Endodermal cell (in vitro differentiated cells): ENCODE measurements at regions not wholly inside any gene's neighbourhood (a gene's known extent, or its start where the extent isn't known, plus 50 kb on each side); places are given as distances from the start of the nearest gene placed in this dataset.

ENCODE experiments used
- DNase-seq: peaks from one replicate; pipeline ENCODE4 v3.0.0-alpha.2; 2017
- H3K27ac ChIP-seq: 2 replicates; pipeline ENCODE4 v1.5.1; 2013; ENCODE audit warnings: mild to moderate bottlenecking, low read depth, low read length, moderate library complexity
- H3K27me3 ChIP-seq: 2 replicates; pipeline ENCODE4 v1.6.1; 2013; ENCODE audit warnings: mild to moderate bottlenecking, low read length, moderate library complexity; ENCODE audit not compliant: insufficient read depth, control insufficient read depth, poor library complexity, severe bottlenecking
- H3K36me3 ChIP-seq: 2 replicates; pipeline ENCODE4 v1.7.0; 2013; ENCODE audit warnings: mild to moderate bottlenecking, low read length, moderate library complexity; ENCODE audit not compliant: control insufficient read depth, insufficient read depth
- H3K4me1 ChIP-seq: one replicate; pipeline ENCODE4 v1.7.0; 2013; ENCODE audit warnings: low read length; ENCODE audit not compliant: control insufficient read depth, insufficient read depth
- H3K4me3 ChIP-seq: 2 replicates; pipeline ENCODE4 v1.5.1; 2013; ENCODE audit warnings: mild to moderate bottlenecking, low read length, moderate library complexity
- H3K9ac ChIP-seq: 2 replicates; pipeline ENCODE4 v1.6.1; 2013; ENCODE audit warnings: mild to moderate bottlenecking, low read length, moderate library complexity; ENCODE audit not compliant: poor library complexity, severe bottlenecking; ENCODE audit errors: extremely low read depth
- H3K9me3 ChIP-seq: 2 replicates; pipeline ENCODE4 v1.6.1; 2013; ENCODE audit warnings: mild to moderate bottlenecking, low read length, moderate library complexity; ENCODE audit not compliant: control insufficient read depth
- H3K27ac Mint-ChIP-seq: 2 replicates; pipeline ENCODE4 v1.8.0; 2020; ENCODE audit warnings: mixed read lengths
- H3K27me3 Mint-ChIP-seq: 2 replicates; pipeline ENCODE4 v1.8.0; 2021; ENCODE audit warnings: mild to moderate bottlenecking, mixed read lengths; ENCODE audit not compliant: insufficient read depth
- H3K36me3 Mint-ChIP-seq: 2 replicates; pipeline ENCODE4 v1.8.0; 2020; ENCODE audit warnings: low read depth, mixed read lengths
- H3K4me1 Mint-ChIP-seq: 2 replicates; pipeline ENCODE4 v1.8.0; 2020; ENCODE audit warnings: mixed read lengths
- H3K4me3 Mint-ChIP-seq: 2 replicates; pipeline ENCODE4 v1.8.0; 2020; ENCODE audit warnings: mild to moderate bottlenecking, moderate library complexity, mixed read lengths
- H3K9me3 Mint-ChIP-seq: 2 replicates; pipeline ENCODE4 v1.8.0; 2020; ENCODE audit warnings: mild to moderate bottlenecking, mixed read lengths
- WGBS, 2 experiments: methylation state at CpG; one replicate each; pipeline versions ENCODE4 v1.1.5 to v1.1.7; 2013; ENCODE audit warnings: missing lambda C conversion rate in 2 of 2, mixed read lengths in 1 of 2; ENCODE audit not compliant: insufficient coverage in 1 of 2, insufficient read length in 1 of 2; 5-methylcytosine and 5-hydroxymethylcytosine counted together
- TF ChIP-seq, protein P1 (sequence below): fragments of 200-600 bp; sonication (generic); conservative IDR thresholded peaks from 2 replicates; pipeline ENCODE4 v1.5.0; 2021; ENCODE audit warnings: antibody characterized with exemption, mild to moderate bottlenecking

- no peak overlapping the region for H3K27ac ChIP-seq
- Mint-ChIP-seq H3K27ac (no peak overlapping the region), H3K4me1 (peaks cover 2% of the 10 kb centered on the region), H3K9me3 (no peaks in the 10 kb centered on the region), H3K36me3 (no peaks in the 10 kb centered on the region), H3K4me3 (no peak overlapping the region), H3K27me3 (no peaks in the 10 kb centered on the region)
- peak; percentile 41 for DNase-seq
- no peaks in the 10 kb centered on the region for H3K9me3 ChIP-seq
- TF ChIP-seq, protein P1, sequence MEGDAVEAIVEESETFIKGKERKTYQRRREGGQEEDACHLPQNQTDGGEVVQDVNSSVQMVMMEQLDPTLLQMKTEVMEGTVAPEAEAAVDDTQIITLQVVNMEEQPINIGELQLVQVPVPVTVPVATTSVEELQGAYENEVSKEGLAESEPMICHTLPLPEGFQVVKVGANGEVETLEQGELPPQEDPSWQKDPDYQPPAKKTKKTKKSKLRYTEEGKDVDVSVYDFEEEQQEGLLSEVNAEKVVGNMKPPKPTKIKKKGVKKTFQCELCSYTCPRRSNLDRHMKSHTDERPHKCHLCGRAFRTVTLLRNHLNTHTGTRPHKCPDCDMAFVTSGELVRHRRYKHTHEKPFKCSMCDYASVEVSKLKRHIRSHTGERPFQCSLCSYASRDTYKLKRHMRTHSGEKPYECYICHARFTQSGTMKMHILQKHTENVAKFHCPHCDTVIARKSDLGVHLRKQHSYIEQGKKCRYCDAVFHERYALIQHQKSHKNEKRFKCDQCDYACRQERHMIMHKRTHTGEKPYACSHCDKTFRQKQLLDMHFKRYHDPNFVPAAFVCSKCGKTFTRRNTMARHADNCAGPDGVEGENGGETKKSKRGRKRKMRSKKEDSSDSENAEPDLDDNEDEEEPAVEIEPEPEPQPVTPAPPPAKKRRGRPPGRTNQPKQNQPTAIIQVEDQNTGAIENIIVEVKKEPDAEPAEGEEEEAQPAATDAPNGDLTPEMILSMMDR = no peak
- H3K4me3 ChIP-seq = no peak overlapping the region
- WGBS, 2 experiments = 93 to 95% methylated on average over 31 to 48 of the region's 48 CpGs
- no peaks in the 10 kb centered on the region for H3K27me3 ChIP-seq
- no peak overlapping the region for H3K9ac ChIP-seq
- H3K4me1 ChIP-seq = no peaks in the 10 kb centered on the region
- no peaks in the 10 kb centered on the region for H3K36me3 ChIP-seq
These were observed 244.2 kb upstream of the SALL3 start for GRCh38 chr18:78735131-78736014.

DNA sequence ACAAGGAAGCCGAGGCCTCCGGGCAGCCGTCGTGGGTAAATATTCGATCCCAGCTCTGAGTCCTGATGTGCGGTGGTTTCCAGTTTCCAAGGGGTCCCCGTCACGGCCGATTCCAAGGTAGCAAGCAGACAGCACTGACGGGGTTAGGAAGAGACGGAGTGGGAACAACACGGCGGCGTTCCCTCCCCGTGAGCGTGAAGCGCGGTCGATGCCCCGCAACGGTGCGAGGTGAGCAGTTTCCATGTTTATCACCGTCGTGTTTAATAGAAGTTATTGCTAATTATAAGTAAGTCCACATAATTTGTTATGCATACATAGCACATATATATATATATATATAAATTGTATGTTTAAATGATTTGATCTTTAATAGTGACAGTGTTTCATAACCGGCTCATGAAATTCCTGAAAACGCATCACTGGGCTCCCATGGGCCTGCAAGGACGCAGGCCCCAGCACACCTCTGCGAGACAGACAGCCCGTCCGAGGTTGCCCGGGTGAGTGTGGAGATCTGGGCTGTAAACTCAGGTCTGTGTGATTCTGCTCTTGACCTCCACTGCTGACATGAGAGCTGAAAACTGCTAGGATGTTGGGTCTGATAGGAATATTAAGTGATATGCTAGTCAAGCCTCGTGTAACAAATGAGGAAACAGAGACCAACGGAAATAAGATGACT lies 243.5 kb upstream of the SALL3 start:
- no peaks in the 10 kb centered on the region for H3K27me3 ChIP-seq
- no peaks in the 10 kb centered on the region for H3K27me3 Mint-ChIP-seq
- TF ChIP-seq, protein P1 = no peak
- H3K9me3 Mint-ChIP-seq = no peaks in the 10 kb centered on the region
- DNase-seq = no peak
- H3K27ac Mint-ChIP-seq = no peak overlapping the region
- no peak overlapping the region for H3K9ac ChIP-seq
- 94 to 95% methylated on average over 23 to 29 of the region's 33 CpGs for WGBS, 2 experiments
- no peaks in the 10 kb centered on the region for H3K36me3 ChIP-seq
- H3K27ac ChIP-seq = no peak overlapping the region
- H3K4me1 Mint-ChIP-seq = peaks cover 2% of the 10 kb centered on the region
- no peak overlapping the region for H3K4me3 Mint-ChIP-seq
- no peaks in the 10 kb centered on the region for H3K9me3 ChIP-seq
- no peaks in the 10 kb centered on the region for H3K36me3 Mint-ChIP-seq
- no peaks in the 10 kb centered on the region for H3K4me1 ChIP-seq
- no peak overlapping the region for H3K4me3 ChIP-seq

DNA sequence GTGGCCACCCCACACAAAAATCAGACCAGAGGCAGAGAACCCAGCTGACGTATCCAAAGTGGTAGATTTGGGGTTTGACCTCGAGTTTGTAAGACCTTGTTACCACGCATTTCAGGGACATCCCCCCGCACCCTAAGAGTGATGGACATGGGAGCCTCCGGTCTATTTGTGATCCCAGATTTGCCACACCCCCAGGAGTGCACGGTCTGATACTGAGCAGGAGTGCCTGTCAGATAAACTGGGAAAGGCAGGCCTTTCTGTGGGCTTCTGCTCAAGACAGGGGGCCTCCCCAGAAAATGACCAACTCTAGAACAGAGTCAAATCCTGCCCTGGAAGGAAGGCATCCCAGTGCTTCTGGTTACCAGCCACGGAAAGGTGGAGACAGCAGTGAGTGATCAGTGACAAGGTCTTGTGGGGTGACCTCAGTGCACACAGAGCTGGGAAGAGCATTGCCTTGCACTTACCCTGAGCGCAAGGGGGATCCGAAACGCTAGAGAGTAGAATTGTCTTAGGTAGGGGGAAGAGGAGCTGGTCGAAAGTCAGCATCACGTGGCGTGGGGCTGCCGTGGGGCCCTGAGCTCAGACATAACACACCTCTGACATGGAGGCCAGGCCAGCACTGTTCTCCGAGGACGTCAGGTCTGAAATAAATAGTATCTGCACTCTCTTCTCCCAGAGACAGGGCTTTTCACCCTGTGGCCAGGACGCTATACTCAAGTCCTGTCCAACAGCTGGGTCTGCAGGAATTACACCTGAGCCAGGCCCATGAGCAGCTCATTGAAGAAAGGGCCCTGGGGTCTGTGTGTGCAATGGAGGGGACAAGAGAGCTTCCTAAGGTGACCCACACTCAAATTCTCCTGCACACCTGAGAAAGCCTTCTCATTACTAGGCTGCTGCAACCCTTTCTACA lies 242.4 kb upstream of the SALL3 start:
- no peak overlapping the region for H3K9ac ChIP-seq
- whole genome bisulfite sequencing, 2 experiments = 90 to 98% methylated on average over 13 to 17 of the region's 17 CpGs
- Mint-ChIP-seq H3K27ac (no peak overlapping the region), H3K4me1 (peaks cover 2% of the 10 kb centered on the region), H3K9me3 (no peaks in the 10 kb centered on the region), H3K27me3 (peaks cover under 1% of the 10 kb centered on the region), H3K36me3 (no peaks in the 10 kb centered on the region), H3K4me3 (no peak overlapping the region)
- no peak overlapping the region for H3K4me3 ChIP-seq
- TF ChIP-seq, protein P1 = no peak
- peak; percentile 25 for DNase-seq
- H3K27me3 ChIP-seq = no peaks in the 10 kb centered on the region
- H3K27ac ChIP-seq = no peak overlapping the region
- H3K9me3 ChIP-seq = no peaks in the 10 kb centered on the region
- no peaks in the 10 kb centered on the region for H3K4me1 ChIP-seq
- no peaks in the 10 kb centered on the region for H3K36me3 ChIP-seq
